ES-I3 (cell line): ENCODE measurements at regions not wholly inside any gene's neighbourhood (a gene's known extent, or its start where the extent isn't known, plus 50 kb on each side); places are given as distances from the start of the nearest gene placed in this dataset.

Experiments used
- H3K36me3 ChIP-seq: 2 replicates; pipeline ENCODE4 v1.6.1; 2013; ENCODE audit warnings: mild to moderate bottlenecking, low read length, control low read depth, moderate library complexity; ENCODE audit not compliant: insufficient read depth
- H3K4me1 ChIP-seq: 2 replicates; pipeline ENCODE4 v1.6.1; 2013; ENCODE audit warnings: mild to moderate bottlenecking, control low read depth, low read length; ENCODE audit not compliant: insufficient read depth
- H3K9ac ChIP-seq: 2 replicates; pipeline ENCODE4 v1.6.1; 2013; ENCODE audit warnings: low read depth, mild to moderate bottlenecking, low read length, moderate library complexity
- H3K9me3 ChIP-seq: 2 replicates; pipeline ENCODE4 v1.6.1; 2013; ENCODE audit warnings: mild to moderate bottlenecking, low read length, moderate library complexity; ENCODE audit not compliant: control insufficient read depth, insufficient read depth

DNA sequence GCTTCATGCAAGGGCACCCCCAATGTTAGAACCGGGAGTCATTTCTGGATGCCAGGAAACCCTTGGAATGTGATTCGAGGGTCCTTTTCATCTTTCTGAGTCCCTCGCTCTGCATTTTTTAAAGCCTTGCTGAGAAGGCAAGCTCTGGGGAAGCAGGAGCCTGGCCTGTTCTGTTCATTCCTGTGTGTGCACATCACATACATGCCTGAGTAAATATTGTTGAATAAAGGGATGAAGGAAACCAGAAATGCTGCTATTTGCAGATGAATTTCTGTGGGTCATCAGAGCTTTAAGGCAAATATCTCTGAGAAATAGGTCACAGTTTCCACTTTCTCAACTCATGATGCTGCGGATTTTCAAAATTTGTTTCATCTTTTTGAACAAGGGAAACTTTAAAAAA, 170.1 kb downstream of the PAH start:
- Histone ChIP-seq H3K36me3 (no peaks in the 10 kb centered on the region), H3K4me1 (no peaks in the 10 kb centered on the region), H3K9ac (no peak overlapping the region), H3K9me3 (no peaks in the 10 kb centered on the region)

DNA sequence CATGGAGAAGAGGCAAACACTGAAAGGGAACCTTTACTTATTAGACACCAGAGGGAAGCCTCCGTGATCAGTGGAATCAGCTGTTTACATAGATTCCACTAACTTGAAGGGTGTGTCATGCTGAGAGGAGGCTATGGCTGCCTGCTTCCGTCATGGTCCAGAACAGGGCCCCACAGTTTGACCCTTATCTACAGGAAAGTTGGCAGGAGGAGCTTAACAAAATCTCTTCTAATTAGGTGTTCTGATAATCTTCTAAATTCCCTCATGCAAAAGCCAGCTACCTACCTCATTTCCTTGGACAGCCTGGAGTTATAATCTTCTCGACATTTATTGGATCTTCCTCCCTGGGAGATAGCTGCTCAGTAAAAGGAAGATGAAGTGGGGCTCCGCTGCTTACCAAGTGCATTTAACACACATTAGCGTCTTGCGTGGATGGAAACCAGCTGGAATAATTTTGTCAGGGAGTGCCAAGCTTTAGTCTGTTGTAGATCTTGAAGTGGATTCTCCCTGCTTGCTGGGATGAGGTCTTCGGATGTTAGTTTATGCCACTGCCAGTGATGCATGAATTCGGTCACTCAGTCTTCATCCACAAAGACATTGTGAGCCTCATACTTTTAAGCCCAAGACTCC, 171.0 kb downstream of the PAH start:
- no peaks in the 10 kb centered on the region for H3K4me1 ChIP-seq
- no peaks in the 10 kb centered on the region for H3K9me3 ChIP-seq
- H3K36me3 ChIP-seq = no peaks in the 10 kb centered on the region
- H3K9ac ChIP-seq = no peak overlapping the region

DNA sequence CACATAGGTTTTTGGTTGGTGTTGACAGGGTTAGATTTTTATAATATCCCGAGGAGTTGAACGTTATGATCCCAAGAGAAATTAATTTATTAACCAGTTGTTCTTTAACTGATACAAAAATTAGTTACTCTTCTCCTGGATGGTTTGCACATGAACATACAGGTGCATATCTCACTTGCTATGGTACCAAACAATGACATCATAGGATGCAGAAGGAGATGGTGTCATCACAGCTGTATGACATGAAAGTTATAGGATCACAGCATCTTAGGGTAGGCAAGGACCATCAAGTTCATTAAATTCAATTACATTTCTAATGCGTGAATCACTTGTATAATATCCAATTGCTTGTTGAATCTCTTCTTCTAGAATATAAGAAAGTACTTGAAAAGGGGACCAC, 175.8 kb downstream of the PAH start:
- H3K9ac ChIP-seq = no peak overlapping the region
- H3K9me3 ChIP-seq = peaks cover 4% of the 10 kb centered on the region; the same call in 1 of the 2 replicates
- H3K4me1 ChIP-seq = no peaks in the 10 kb centered on the region
- H3K36me3 ChIP-seq = no peaks in the 10 kb centered on the region

DNA sequence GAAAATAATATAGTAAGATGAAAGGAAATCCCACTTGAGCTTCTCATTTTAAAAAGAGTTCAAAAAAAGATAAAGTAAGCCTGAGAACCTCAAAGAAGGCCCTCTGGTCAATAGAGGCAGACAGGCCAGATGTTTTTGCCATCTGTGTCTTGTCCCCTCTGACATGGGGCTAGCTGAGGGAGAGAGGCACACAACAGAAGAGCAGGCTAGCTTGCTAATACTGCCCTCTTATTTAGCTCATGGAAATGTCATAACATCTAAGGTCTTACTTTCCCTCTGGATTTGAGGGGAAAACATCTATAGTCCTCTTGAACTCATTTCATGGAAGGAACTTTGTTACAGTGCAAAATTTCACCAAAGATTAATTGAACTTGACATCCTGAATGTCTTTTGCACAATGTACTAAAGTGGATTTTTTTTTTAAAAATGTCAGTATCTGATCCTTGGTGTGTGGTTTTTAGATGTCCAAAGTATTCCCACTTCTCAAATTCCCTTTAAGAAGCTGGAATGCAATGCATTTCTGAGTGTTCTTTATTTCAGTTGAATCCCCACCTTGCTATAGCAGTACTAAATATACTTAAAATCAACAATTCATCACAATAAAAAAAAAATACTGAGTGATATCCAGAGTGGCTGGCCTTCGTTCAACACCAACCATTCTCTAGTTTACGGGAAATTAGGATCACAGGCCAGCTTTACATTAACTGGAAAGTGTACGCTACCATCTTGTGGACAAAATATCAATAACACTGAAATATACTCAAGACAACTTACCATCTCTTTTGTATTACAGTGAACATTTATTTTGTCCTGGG, 176.7 kb downstream of the PAH start:
- Histone ChIP-seq H3K9me3 (peaks cover 4% of the 10 kb centered on the region; the same call in 1 of the 2 replicates), H3K4me1 (no peaks in the 10 kb centered on the region), H3K9ac (no peak overlapping the region), H3K36me3 (no peaks in the 10 kb centered on the region)

DNA sequence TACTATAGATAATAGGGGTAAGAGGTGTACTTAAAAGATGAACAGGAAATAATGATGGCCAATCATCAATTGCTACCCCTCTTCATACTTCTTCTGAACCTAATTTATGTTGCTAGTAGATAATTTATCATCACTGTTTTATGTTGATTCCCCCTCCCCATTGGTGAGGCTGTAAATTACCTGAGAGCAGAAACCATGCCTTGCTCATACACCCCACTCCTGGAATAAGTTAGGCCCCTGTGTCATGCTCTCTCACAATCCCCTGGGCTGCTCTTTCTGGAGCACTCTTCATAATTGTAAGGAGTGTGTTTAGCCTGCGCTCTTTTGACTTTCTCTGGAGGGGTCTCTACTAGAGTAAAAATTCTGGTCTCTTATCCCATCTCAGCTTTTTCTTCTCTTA, 180.7 kb downstream of the PAH start:
- no peaks in the 10 kb centered on the region for H3K4me1 ChIP-seq
- no peaks in the 10 kb centered on the region for H3K36me3 ChIP-seq
- no peak overlapping the region for H3K9ac ChIP-seq

DNA sequence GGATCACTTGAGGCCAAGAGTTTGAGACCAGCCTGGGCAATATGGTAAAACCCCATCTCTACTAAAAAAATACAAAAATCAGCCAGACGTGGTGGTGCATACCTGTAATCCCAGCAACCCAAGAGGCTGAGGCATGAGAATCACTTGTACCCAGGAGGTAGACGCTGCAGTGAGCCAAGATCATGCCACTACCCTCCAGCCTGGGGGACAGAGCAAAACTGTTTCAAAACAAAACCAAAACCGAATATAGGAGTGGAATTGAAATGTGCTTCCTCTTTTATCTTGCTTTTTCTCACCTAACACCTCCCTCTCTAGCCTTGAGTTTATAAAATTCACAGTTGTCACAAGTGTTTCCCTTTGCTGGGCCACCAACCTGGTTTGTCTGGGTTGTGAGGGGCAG, 181.9 kb downstream of the PAH start:
- no peaks in the 10 kb centered on the region for H3K36me3 ChIP-seq
- no peaks in the 10 kb centered on the region for H3K4me1 ChIP-seq
- H3K9ac ChIP-seq = no peak overlapping the region

More for the DNA sequence above, 180.7 kb downstream of the PAH start:
- H3K9me3 ChIP-seq = peaks cover 4% of the 10 kb centered on the region; the same call in 1 of the 2 replicates

DNA sequence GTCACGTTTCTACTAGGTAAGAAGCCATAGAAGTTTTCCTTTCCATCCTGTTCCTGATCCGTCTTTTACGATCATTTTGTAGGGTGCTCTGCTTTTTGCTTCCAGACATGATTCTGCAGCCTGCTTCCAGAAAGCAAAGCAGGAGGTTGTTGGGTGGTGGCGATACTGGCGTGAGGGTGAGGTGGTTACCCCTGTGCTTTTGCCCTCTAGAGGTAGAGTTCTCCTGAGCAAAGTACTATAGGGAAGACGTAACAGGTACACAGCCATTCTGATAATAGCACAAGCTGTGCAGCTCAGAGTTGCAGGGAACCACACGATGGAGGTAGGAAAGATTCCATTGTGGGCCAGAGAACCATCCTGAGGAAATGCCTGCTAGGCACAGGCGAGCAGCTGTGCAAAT, 186.0 kb downstream of the PAH start:
- H3K4me1 ChIP-seq = no peaks in the 10 kb centered on the region
- H3K9me3 ChIP-seq = no peaks in the 10 kb centered on the region
- no peak overlapping the region for H3K9ac ChIP-seq
- no peaks in the 10 kb centered on the region for H3K36me3 ChIP-seq

More for the DNA sequence above, 181.9 kb downstream of the PAH start:
- peaks cover 4% of the 10 kb centered on the region; the same call in 1 of the 2 replicates for H3K9me3 ChIP-seq

DNA sequence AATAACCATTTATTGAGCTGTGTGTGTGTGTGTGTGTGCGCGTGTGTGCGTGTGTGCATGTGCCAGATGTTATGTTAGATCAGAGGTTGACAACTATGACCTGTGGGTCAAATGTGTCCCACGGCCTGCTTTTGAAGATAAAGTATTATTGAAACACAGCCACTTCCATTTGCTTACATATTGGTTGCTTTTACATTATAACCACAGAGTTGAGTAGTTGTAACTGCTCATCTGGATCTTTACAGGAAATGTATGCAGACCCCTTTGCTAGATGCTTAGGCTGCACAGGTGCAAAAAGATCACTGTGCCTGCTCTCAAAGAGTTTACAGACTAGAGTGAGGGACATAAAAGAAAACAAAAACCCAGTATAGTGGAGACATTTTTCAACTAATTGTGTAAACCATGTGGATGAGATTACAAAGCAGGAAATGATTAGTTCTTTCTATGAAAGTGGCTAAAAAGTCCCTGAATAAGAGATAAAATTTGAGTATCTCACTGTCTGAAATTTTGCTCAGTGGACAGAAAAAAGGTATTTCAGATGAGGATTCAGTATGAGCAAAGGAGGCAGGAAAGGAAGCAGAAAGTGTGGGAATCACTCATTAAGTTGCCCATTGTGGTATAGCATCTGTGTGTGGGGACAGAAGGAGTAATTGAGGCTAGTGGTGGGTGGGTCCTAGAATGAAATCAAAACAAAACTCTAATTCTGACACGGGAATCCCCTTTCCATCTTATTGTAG, 188.4 kb downstream of the PAH start:
- no peaks in the 10 kb centered on the region for H3K9me3 ChIP-seq
- no peaks in the 10 kb centered on the region for H3K36me3 ChIP-seq
- no peak overlapping the region for H3K9ac ChIP-seq
- H3K4me1 ChIP-seq = no peaks in the 10 kb centered on the region

DNA sequence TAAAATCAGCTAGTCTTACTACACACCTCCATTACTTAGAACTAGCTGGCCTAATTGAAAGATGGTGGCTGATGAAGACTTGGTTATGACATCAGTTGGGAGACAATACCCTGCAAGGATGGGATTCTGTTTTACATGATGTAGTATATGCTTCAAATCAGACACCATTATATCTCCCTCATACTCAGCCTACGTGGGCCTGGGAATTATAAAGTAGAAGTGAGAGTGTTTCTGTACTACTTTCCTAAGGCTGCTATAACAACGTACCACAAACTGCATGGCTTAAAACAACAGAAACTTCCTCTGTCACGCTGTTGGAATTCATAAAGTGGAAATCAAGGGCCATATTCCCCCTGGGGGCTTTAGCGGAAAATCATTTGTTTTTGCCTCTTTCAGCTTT, 190.4 kb downstream of the PAH start:
- Histone ChIP-seq H3K9me3 (no peaks in the 10 kb centered on the region), H3K36me3 (no peaks in the 10 kb centered on the region), H3K9ac (no peak overlapping the region), H3K4me1 (peaks cover 2% of the 10 kb centered on the region; the same call in 1 of the 2 replicates)

DNA sequence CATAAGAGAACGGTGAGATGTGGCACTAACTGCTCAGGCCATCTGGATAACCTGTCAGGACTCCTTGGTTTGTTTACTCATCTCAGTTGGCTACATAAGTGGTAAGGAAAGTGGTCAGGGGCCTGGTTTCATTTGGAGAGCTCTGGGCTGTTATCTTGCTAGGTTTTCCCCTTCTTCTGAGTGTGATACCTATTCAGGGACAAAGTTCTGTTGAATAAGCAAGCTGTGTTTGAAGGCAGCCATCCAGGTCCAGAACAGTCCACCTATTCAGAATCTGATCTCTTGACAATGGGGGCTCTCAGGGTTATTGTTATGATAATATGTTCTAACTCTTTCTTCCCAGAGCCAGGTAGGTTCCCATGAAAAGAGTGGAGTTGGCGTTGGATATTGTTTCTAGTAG, 194.9 kb downstream of the PAH start:
- Histone ChIP-seq H3K9ac (no peak overlapping the region), H3K36me3 (no peaks in the 10 kb centered on the region), H3K4me1 (peaks cover 3% of the 10 kb centered on the region; the same call in 1 of the 2 replicates), H3K9me3 (no peaks in the 10 kb centered on the region)

DNA sequence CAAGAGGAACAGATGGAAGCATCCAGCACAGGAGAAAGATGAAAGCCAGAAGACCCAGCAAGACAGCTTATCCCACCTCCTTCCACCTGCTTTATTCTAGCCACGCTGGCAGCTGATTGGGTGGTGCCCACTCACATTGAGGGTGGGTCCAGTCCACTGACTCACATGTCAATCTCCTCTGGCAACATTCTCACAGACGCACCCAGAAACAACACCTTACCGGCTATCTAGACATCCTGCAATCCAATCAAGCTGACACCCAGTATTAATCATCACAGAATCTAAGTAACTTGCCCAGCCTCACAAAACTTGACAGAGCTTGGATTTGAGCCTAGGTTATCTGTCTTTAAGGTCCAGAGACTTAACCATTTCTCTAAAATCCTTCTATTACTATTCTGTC, 208.9 kb downstream of the PAH start:
- H3K9me3 ChIP-seq = no peaks in the 10 kb centered on the region
- no peaks in the 10 kb centered on the region; the same call in 1 of the 2 replicates for H3K4me1 ChIP-seq
- no peaks in the 10 kb centered on the region for H3K36me3 ChIP-seq
- H3K9ac ChIP-seq = no peak overlapping the region

DNA sequence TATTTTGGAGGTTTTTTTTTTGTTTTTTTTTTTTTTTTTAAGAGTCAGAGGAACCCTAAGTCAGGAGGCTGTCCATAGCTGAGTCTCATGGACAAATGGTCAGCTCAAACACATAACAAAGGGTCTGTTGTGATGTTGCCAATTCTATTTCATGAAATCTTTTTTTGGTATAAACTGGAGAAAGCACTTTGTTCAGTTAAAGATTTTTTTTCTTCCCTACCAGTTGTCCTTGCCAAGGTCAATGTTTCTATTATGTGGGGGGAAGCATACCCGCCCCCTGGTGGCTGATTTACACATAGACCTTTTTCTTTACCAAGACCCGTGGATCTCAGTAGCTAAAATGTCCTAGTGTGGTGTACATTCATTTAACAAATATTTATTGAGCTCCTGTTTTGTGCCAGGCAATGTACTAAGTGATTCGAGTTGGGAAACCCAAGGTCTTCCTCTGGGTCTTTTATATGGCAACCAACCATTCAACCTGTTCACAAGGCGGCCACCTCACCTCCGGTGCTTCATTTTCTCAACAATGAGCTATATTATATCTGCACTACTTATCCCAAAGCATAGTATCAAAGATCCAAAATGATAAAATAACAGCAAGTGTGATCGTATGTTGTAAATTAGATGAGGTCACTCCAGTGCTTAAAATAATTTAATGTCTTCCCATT, 214.5 kb downstream of the PAH start:
- Histone ChIP-seq H3K9me3 (no peaks in the 10 kb centered on the region), H3K36me3 (no peaks in the 10 kb centered on the region), H3K4me1 (no peaks in the 10 kb centered on the region; the same call in 1 of the 2 replicates), H3K9ac (no peak overlapping the region)

DNA sequence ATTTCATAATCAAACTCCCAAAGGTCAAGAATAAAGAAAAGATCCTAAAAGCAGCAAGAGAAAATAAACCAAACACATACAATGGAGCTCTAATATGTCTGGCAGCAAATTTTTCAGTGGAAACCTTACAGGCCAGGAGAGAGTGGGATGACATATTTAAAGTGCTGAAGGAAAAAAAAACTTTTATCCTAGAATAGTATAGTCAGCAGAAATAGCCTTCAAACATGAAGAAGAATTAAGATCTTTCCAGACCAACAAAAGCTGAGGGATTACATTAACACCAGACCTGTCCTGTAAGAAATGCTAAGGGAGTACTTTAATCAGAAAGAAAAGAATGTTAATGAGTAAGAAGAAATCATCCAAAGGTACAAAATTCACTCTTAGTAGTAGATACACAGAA, 215.7 kb upstream of the IGF1 start:
- Histone ChIP-seq H3K4me1 (peaks cover 12% of the 10 kb centered on the region; the same call in 1 of the 2 replicates), H3K9me3 (no peaks in the 10 kb centered on the region), H3K36me3 (0 out of 2 replicates have a peak, but pooled peaks cover 3% of the 10 kb centered on the region), H3K9ac (no peak overlapping the region)

DNA sequence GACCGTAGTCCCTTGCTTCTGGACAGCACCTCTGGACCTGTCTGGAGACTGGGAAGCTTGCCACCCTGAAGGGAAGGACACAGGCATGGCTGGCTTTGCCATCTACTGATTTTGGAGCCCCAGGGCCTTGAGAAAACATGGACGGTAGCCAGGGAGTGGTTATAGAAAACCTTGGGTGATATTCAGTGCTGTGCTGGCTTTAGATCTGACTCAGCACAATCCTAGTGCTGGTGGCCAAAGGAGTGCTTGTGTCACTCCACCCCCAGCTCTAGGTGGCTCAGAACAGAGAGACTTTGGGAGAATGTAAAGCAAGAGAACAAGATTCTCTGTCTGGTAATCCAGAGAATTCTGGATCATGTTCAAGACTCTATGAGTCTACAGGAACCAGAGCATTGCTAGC, 214.5 kb upstream of the IGF1 start:
- H3K9ac ChIP-seq = no peak overlapping the region
- 0 out of 2 replicates have a peak, but pooled peaks cover 3% of the 10 kb centered on the region for H3K36me3 ChIP-seq
- H3K9me3 ChIP-seq = no peaks in the 10 kb centered on the region
- peaks cover 12% of the 10 kb centered on the region; the same call in 1 of the 2 replicates for H3K4me1 ChIP-seq
